ENCODE measurements at regions not wholly inside any gene's neighbourhood (a gene's known extent, or its start where the extent isn't known, plus 50 kb on each side); places are given as distances from the start of the nearest gene placed in this dataset.

GRCh38 chr2:19746611-19747309, 155.0 kb downstream of the TTC32 start:
- no peak for DNase-seq

GRCh38 chr2:19746137-19746600, 155.6 kb downstream of the TTC32 start:
- no peak for DNase-seq

- no peak for DNase-seq
Measured at GRCh38 chr2:19745318-19746136, 156.3 kb downstream of the TTC32 start.

GRCh38 chr2:19744456-19745199, 157.2 kb downstream of the TTC32 start:
- DNase-seq = no peak

- no peak for DNase-seq
Measured at GRCh38 chr2:19743641-19744040, 158.1 kb downstream of the TTC32 start.

- no peak for DNase-seq
Measured at GRCh38 chr2:19742872-19743271, 158.9 kb downstream of the TTC32 start.

GRCh38 chr2:19739256-19739655, 162.5 kb downstream of the TTC32 start:
- DNase-seq = no peak

GRCh38 chr2:19738707-19739106, 163.1 kb downstream of the TTC32 start:
- no peak for DNase-seq

GRCh38 chr2:19736191-19736831, 165.5 kb downstream of the TTC32 start:
- DNase-seq = no peak

GRCh38 chr2:19733951-19734425, 167.8 kb downstream of the TTC32 start:
- DNase-seq = no peak

GRCh38 chr2:19733390-19733789, 168.4 kb downstream of the TTC32 start:
- no peak for DNase-seq

GRCh38 chr2:19732255-19732654, 169.5 kb downstream of the TTC32 start:
- no peak for DNase-seq

GRCh38 chr2:19731515-19731914, 170.3 kb downstream of the TTC32 start:
- no peak for DNase-seq

- DNase-seq = no peak
Measured at GRCh38 chr2:19731037-19731436, 170.7 kb downstream of the TTC32 start.

- DNase-seq = no peak
Measured at GRCh38 chr2:19728125-19728524, 173.7 kb downstream of the TTC32 start.

- no peak for DNase-seq
Measured at GRCh38 chr2:19725392-19725791, 176.4 kb downstream of the TTC32 start.

GRCh38 chr2:19723021-19723420, 178.8 kb downstream of the TTC32 start:
- DNase-seq = no peak

- DNase-seq = no peak
Measured at GRCh38 chr2:19722531-19722971, 179.2 kb downstream of the TTC32 start.

GRCh38 chr2:19720306-19720705, 181.5 kb downstream of the TTC32 start:
- DNase-seq = no peak

- DNase-seq = no peak
Measured at GRCh38 chr2:19719540-19719939, 182.2 kb downstream of the TTC32 start.

GRCh38 chr2:19717446-19717845, 184.3 kb downstream of the TTC32 start:
- no peak for DNase-seq

GRCh38 chr2:19714926-19715325, 186.9 kb downstream of the TTC32 start:
- no peak for DNase-seq

GRCh38 chr2:19712850-19713249, 188.9 kb downstream of the TTC32 start:
- no peak for DNase-seq

Measured in CD4-positive, alpha-beta T cell treated with Interleukin-10 for 1 hour (primary cell).